ENCODE measurements at regions not wholly inside any gene's neighbourhood (a gene's known extent, or its start where the extent isn't known, plus 50 kb on each side); places are given as distances from the start of the nearest gene placed in this dataset.
"Not testable (repeated sequence)": the region's sequence is repeated elsewhere in the genome, so short reads cannot be mapped to it uniquely, and the experiment has no call there.

DNA sequence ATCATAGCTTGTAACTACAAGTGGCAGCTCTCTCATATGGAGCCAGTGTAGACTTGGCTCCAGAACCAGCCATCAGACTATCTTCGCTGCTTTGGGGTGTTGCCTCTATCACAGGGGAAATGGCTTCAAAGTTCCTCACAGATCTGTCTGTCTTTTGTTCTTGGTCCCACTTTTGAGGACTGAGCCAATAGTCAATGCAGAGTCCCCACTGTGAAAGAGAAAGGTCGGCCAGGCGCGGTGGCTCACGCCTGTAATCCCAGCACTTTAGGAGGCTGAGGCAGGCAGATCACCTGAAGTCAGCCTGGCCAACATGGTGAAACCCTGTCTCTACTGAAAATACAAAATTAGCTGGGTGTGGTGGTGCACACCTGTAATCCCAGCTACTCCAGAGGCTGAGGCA, 86.9 kb upstream of the FZD7 start:
- not testable (repeated sequence) for H3K36me3 ChIP-seq (replicated peaks; ENCODE audit: control insufficient read depth, insufficient read depth, low read length); H3K4me3 ChIP-seq (ENCODE audit: insufficient read depth, low read depth, low read length); H3K27me3 ChIP-seq (ENCODE audit: control insufficient read depth, insufficient read depth, low read length); DNase-seq

GRCh38 chr2:201947287-201947686, 86.4 kb upstream of the FZD7 start:
- H3K4me3 ChIP-seq (ENCODE audit: insufficient read depth, low read depth, low read length) = no peak overlapping the region
- no peaks in the 10 kb centered on the region for H3K27me3 ChIP-seq (ENCODE audit: control insufficient read depth, insufficient read depth, low read length)
- no peak for DNase-seq
- H3K36me3 ChIP-seq (replicated peaks; ENCODE audit: control insufficient read depth, insufficient read depth, low read length) = no peaks in the 10 kb centered on the region

GRCh38 chr2:201949181-201949926, 84.3 kb upstream of the FZD7 start:
- Histone ChIP-seq H3K27me3 (ENCODE audit: control insufficient read depth, insufficient read depth, low read length) (no peaks in the 10 kb centered on the region), H3K4me3 (ENCODE audit: insufficient read depth, low read depth, low read length) (no peak overlapping the region), H3K36me3 (replicated peaks; ENCODE audit: control insufficient read depth, insufficient read depth, low read length) (no peaks in the 10 kb centered on the region)
- peak; percentile 73 for DNase-seq

DNA sequence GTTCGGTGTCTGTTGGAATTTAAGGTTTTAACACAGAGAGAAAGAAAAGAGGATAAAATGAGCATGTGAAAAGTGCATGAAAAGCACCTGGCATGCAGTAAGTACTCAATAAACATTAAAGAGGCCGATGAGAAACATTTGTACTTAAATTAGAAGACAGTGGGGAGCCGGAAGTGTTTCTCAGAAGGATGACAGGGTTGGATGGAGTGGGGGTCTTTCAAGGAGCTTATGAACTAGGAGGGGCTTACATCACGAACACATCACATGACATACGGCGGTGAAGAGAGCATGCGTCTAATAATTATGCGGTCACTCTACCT, 83.8 kb upstream of the FZD7 start:
- no peak for DNase-seq
- no peaks in the 10 kb centered on the region for H3K27me3 ChIP-seq (ENCODE audit: control insufficient read depth, insufficient read depth, low read length)
- no peaks in the 10 kb centered on the region for H3K36me3 ChIP-seq (replicated peaks; ENCODE audit: control insufficient read depth, insufficient read depth, low read length)
- H3K4me3 ChIP-seq (ENCODE audit: insufficient read depth, low read depth, low read length) = no peak overlapping the region

DNA sequence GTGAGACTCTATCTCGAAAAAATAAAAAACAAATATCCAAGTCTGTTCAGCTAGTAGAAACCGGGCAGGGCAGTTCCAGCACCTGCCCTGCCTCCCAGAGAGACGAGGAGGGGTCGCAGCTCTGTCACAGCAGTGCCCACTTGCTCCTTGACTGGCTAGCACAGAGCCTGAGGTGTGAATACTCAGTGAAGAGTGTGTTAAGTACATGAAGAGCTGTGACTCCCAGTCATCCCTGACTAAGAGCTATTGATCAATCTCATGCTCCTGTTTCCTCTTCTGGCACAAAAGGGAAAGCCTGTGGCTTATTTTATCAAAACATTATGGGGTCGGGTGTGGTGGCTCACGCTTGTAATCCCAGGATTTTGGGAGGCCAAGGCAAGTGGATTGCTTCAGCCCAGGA, 83.0 kb upstream of the FZD7 start:
- no peak for DNase-seq
- H3K27me3 ChIP-seq (ENCODE audit: control insufficient read depth, insufficient read depth, low read length) = no peaks in the 10 kb centered on the region
- H3K36me3 ChIP-seq (replicated peaks; ENCODE audit: control insufficient read depth, insufficient read depth, low read length) = no peaks in the 10 kb centered on the region
- H3K4me3 ChIP-seq (ENCODE audit: insufficient read depth, low read depth, low read length) = no peak overlapping the region

DNA sequence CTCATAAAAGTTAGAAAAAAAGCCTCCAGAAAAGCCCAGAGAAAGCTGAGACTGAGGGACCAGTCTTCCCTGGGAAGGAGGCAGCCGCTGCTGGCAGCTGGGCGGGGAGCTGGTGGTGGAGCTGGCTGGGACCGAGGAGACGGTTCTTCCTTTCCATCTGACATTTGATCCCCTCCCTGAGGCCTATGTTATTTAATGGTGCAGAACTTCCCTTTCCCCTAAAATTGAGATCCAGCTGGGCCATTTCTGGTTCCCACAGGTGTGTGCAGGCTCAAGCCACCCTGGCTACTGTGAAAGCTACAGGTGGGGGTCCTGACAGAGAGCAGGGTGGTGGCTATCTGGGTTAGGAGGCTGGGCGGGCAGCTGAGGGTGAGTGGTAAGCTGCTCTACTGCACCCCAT, 81.5 kb upstream of the FZD7 start:
- DNase-seq = peak; percentile 79
- no peaks in the 10 kb centered on the region for H3K27me3 ChIP-seq (ENCODE audit: control insufficient read depth, insufficient read depth, low read length)
- no peak overlapping the region for H3K4me3 ChIP-seq (ENCODE audit: insufficient read depth, low read depth, low read length)
- no peaks in the 10 kb centered on the region for H3K36me3 ChIP-seq (replicated peaks; ENCODE audit: control insufficient read depth, insufficient read depth, low read length)

- H3K4me3 ChIP-seq (ENCODE audit: insufficient read depth, low read depth, low read length) = no peak overlapping the region
- DNase-seq = no peak
- H3K27me3 ChIP-seq (ENCODE audit: control insufficient read depth, insufficient read depth, low read length) = no peaks in the 10 kb centered on the region
- no peaks in the 10 kb centered on the region for H3K36me3 ChIP-seq (replicated peaks; ENCODE audit: control insufficient read depth, insufficient read depth, low read length)
Measured at GRCh38 chr2:201953396-201953795, 80.3 kb upstream of the FZD7 start.

DNA sequence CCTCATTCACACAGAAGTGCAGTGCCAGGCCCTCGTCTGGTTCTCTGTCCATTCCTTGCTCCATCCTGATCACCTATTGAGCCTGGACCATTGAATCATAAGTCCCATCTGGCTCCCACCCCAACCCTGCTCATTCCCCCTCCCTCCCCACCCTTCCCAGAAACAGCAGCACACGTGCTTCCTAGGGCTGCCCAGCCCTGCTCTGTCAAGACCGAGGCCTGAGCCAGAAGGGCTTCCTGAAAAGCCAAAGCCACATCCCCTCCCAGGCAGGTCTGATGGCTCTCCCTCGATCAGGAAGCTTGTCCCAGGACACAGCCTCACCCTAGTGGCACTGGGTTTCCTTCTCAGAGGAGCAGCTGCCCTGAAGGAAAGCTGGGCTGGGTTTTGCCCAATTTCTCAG, 79.8 kb upstream of the FZD7 start:
- DNase-seq = no peak
- H3K36me3 ChIP-seq (replicated peaks; ENCODE audit: control insufficient read depth, insufficient read depth, low read length) = no peaks in the 10 kb centered on the region
- H3K27me3 ChIP-seq (ENCODE audit: control insufficient read depth, insufficient read depth, low read length) = no peaks in the 10 kb centered on the region
- no peak overlapping the region for H3K4me3 ChIP-seq (ENCODE audit: insufficient read depth, low read depth, low read length)

GRCh38 chr2:201955231-201955630, 78.4 kb upstream of the FZD7 start:
- Histone ChIP-seq H3K36me3 (replicated peaks; ENCODE audit: control insufficient read depth, insufficient read depth, low read length) (no peaks in the 10 kb centered on the region), H3K4me3 (ENCODE audit: insufficient read depth, low read depth, low read length) (no peak overlapping the region), H3K27me3 (ENCODE audit: control insufficient read depth, insufficient read depth, low read length) (no peaks in the 10 kb centered on the region)
- no peak for DNase-seq

DNA sequence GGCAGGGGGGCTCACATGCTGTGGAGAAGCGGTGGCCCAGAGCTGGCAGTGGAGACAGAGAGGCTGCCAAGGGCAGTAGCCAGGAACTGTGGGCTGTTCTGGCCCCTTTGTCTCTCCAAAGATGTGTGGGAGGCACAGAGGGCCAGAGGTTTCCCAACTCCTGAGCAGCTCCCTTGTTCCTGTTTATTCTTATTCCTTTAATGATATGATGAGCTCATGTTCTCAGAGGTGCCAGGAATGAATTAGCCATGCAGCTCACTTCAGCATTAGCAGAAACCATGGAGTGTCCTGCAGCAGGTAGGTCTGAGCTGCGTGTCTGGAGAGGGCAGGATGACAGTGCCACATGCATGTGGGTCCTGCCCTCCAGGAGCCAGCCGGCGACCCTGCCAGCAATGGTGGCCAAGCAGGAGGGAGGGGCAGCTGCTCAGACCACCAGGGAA, 77.9 kb upstream of the FZD7 start:
- no peak for DNase-seq
- Histone ChIP-seq H3K36me3 (replicated peaks; ENCODE audit: control insufficient read depth, insufficient read depth, low read length) (no peaks in the 10 kb centered on the region), H3K4me3 (ENCODE audit: insufficient read depth, low read depth, low read length) (no peak overlapping the region), H3K27me3 (ENCODE audit: control insufficient read depth, insufficient read depth, low read length) (no peaks in the 10 kb centered on the region)

- H3K27me3 ChIP-seq (ENCODE audit: control insufficient read depth, insufficient read depth, low read length) = no peaks in the 10 kb centered on the region
- no peak overlapping the region for H3K4me3 ChIP-seq (ENCODE audit: insufficient read depth, low read depth, low read length)
- no peak for DNase-seq
- no peaks in the 10 kb centered on the region for H3K36me3 ChIP-seq (replicated peaks; ENCODE audit: control insufficient read depth, insufficient read depth, low read length)
Measured at GRCh38 chr2:201956361-201956760, 77.3 kb upstream of the FZD7 start.

DNA sequence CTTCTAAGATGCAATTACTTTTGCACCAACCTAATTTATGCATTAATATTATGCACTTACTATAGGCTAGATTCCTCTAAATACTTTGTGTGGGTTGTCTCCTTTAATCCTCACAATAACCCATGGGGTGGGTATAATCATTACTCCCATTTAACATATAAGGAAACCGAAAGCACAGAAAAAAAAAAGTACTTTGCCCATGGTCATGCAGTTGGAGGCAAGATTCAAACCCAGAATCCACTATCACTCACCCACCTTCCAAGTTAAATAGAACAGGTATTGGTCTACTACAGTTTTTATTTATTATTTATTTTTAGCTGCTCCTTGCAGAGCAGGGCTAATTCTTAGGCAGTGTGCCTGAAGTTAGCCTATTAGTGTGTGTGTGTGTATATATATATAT, 76.6 kb upstream of the FZD7 start:
- DNase-seq = no peak
- H3K4me3 ChIP-seq (ENCODE audit: insufficient read depth, low read depth, low read length) = no peak overlapping the region
- H3K36me3 ChIP-seq (replicated peaks; ENCODE audit: control insufficient read depth, insufficient read depth, low read length) = no peaks in the 10 kb centered on the region
- H3K27me3 ChIP-seq (ENCODE audit: control insufficient read depth, insufficient read depth, low read length) = no peaks in the 10 kb centered on the region

DNA sequence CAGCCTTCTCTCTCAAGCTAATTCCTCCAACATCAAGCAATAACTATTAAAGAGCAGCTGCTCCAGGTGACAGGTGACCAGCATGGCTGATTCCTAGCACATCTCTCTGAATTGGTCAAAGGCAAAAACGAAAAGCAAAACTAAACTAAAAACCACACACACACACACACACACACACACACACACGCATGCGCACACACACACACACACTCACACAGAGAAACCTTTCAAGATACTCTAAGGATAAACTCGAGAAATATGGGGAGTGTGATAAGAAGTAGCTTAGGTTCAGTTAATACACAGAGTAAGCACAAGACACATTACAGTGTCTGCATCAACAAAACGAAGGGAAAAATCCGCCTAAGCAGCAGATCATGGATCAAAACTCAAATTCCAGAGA, 74.5 kb upstream of the FZD7 start:
- no peaks in the 10 kb centered on the region for H3K36me3 ChIP-seq (replicated peaks; ENCODE audit: control insufficient read depth, insufficient read depth, low read length)
- H3K27me3 ChIP-seq (ENCODE audit: control insufficient read depth, insufficient read depth, low read length) = no peaks in the 10 kb centered on the region
- no peak overlapping the region for H3K4me3 ChIP-seq (ENCODE audit: insufficient read depth, low read depth, low read length)
- no peak for DNase-seq

- Histone ChIP-seq H3K4me3 (ENCODE audit: insufficient read depth, low read depth, low read length) (no peak overlapping the region), H3K36me3 (replicated peaks; ENCODE audit: control insufficient read depth, insufficient read depth, low read length) (no peaks in the 10 kb centered on the region), H3K27me3 (ENCODE audit: control insufficient read depth, insufficient read depth, low read length) (no peaks in the 10 kb centered on the region)
- DNase-seq = no peak
Measured at GRCh38 chr2:201959626-201960025, 74.0 kb upstream of the FZD7 start.

DNA sequence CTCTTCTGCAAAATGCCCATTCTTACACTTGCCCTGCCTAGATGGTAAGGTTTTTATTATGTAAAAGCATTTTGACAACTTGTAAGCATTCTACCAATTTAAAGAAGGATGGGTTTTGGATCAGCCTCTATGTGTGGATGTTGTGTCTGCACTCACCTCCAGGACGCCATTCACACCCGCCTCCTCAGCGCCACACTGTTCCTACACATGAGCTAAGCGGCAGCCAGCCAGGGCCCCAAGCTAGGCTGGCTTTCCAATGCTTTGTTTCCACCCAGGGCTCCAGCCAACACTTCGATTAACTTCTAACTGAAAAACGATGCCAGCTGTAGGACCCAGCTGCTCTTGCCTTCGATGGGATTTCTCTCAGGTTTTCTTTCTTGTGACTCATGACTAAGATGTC, 73.3 kb upstream of the FZD7 start:
- H3K27me3 ChIP-seq (ENCODE audit: control insufficient read depth, insufficient read depth, low read length) = no peaks in the 10 kb centered on the region
- no peak for DNase-seq

DNA sequence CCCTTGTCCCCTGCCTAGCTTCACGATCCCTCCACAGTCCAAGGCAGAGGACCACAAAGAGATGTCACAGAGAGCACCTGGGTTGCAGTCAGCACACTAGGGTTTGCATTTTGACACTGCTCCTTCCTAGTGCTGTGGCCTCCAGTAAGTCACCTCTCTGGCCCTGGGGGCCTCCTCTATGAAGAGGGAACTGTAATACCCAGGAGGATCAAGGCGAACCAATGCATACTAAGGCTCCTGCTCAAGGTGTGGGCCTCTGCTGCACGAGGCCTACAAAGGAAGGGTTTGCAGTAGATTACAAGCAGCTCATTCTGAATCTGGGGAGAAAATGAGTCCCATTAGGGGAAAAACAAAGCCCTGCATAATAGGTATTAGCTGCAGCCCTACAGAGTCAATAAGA, 72.3 kb upstream of the FZD7 start:
- DNase-seq = no peak
- H3K27me3 ChIP-seq (ENCODE audit: control insufficient read depth, insufficient read depth, low read length) = no peaks in the 10 kb centered on the region

More for the DNA sequence above, 73.3 kb upstream of the FZD7 start:
- H3K36me3 ChIP-seq (replicated peaks; ENCODE audit: control insufficient read depth, insufficient read depth, low read length) = no peaks in the 10 kb centered on the region; the same call in 1 of the 2 replicates
- H3K4me3 ChIP-seq (ENCODE audit: insufficient read depth, low read depth, low read length) = no peak overlapping the region

More for the DNA sequence above, 72.3 kb upstream of the FZD7 start:
- no peak overlapping the region for H3K4me3 ChIP-seq (ENCODE audit: insufficient read depth, low read depth, low read length)
- no peaks in the 10 kb centered on the region; the same call in 1 of the 2 replicates for H3K36me3 ChIP-seq (replicated peaks; ENCODE audit: control insufficient read depth, insufficient read depth, low read length)
